ENCODE measurements at regions not wholly inside any gene's neighbourhood (a gene's known extent, or its start where the extent isn't known, plus 50 kb on each side); places are given as distances from the start of the nearest gene placed in this dataset.

DNA sequence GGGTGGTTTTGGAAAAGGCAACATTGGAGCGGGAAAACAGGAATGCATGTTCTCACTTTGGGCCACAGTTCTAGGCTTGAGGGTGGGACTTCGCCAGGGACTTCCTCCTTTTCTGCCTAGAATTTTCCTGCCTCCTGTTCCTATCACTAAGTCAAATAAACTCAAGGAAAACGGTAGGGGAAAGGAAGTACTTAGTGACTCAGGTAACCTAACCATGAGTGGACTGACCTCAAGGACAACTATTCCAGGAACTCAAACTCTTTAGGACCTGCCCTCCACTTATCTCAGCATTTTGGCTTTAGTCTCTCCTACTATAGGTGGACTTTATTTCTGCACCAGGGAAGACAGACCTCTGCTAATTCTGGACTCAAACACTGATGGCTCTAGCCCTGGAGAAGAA lies 281.7 kb downstream of the ZNF674 start:
- DNase-seq (ENCODE audit: low spot score): no peak
- no peaks in the 10 kb centered on the region for H4K20me1 ChIP-seq (ENCODE audit: low read depth)
- H3K4me2 ChIP-seq: no peak overlapping the region
- H3K36me3 ChIP-seq: no peaks in the 10 kb centered on the region
- H3K27me3 Mint-ChIP-seq (ENCODE audit: insufficient read depth, low read depth): peaks cover 4% of the 10 kb centered on the region
- peaks cover 8% of the 10 kb centered on the region for H3K9me3 ChIP-seq (ENCODE audit: low read depth)
- no peak overlapping the region for H3K4me3 Mint-ChIP-seq
- H3K27ac ChIP-seq: no peak overlapping the region
- H2AFZ ChIP-seq (replicated peaks): no peak overlapping the region
- peaks cover 6% of the 10 kb centered on the region for H3K9me3 Mint-ChIP-seq
- no peaks in the 10 kb centered on the region for H3K4me1 ChIP-seq
- no peaks in the 10 kb centered on the region for H3K36me3 Mint-ChIP-seq
- no peak overlapping the region for H3K4me3 ChIP-seq
- H3K27me3 ChIP-seq: no peaks in the 10 kb centered on the region
- peaks cover 2% of the 10 kb centered on the region for H3K4me1 Mint-ChIP-seq
- H3F3A ChIP-seq (ENCODE audit: low read depth): no peaks in the 10 kb centered on the region
- no peak for TF ChIP-seq EZH2 (IDR thresholded peaks at IDR 0.05)
- TF ChIP-seq, protein P1, sequence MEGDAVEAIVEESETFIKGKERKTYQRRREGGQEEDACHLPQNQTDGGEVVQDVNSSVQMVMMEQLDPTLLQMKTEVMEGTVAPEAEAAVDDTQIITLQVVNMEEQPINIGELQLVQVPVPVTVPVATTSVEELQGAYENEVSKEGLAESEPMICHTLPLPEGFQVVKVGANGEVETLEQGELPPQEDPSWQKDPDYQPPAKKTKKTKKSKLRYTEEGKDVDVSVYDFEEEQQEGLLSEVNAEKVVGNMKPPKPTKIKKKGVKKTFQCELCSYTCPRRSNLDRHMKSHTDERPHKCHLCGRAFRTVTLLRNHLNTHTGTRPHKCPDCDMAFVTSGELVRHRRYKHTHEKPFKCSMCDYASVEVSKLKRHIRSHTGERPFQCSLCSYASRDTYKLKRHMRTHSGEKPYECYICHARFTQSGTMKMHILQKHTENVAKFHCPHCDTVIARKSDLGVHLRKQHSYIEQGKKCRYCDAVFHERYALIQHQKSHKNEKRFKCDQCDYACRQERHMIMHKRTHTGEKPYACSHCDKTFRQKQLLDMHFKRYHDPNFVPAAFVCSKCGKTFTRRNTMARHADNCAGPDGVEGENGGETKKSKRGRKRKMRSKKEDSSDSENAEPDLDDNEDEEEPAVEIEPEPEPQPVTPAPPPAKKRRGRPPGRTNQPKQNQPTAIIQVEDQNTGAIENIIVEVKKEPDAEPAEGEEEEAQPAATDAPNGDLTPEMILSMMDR (IDR thresholded peaks at IDR 0.05): no peak
- no peak for TF ChIP-seq EZH2phosphoT487 (IDR thresholded peaks at IDR 0.05)
- no peak overlapping the region for H3K27ac Mint-ChIP-seq
- H3K9ac ChIP-seq: no peak overlapping the region
- no peaks in the 10 kb centered on the region for H3K79me2 ChIP-seq (ENCODE audit: low read depth)

DNA sequence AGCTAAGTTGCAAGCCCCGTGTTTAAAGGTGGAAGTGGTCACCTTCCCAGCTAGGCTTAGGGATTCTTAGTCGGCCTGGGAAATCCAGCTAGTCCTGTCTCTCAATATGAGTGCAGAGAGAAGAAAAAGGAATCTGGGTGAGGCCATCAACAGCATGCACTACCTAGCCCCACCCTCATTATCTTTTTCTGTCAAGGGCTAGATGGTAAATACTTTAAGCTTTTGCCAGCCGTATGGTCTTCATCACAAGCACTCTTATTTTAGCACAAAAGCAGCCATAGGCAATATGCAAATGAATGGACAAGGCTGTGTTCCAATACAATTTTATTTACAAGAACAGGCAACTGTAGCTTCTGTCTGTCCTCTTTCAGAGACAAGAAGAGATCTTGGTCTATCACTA lies 282.9 kb downstream of the ZNF674 start:
- Histone ChIP-seq H3K9ac (no peak overlapping the region), H4K20me1 (ENCODE audit: low read depth) (no peaks in the 10 kb centered on the region), H3K36me3 (no peaks in the 10 kb centered on the region), H3K4me1 (no peaks in the 10 kb centered on the region), H3K27me3 (no peaks in the 10 kb centered on the region), H3K79me2 (ENCODE audit: low read depth) (no peaks in the 10 kb centered on the region), H3K4me2 (no peak overlapping the region), H3K27ac (no peak overlapping the region), H2AFZ (replicated peaks) (no peak overlapping the region), H3K4me3 (no peak overlapping the region), H3K9me3 (ENCODE audit: low read depth) (peaks cover 8% of the 10 kb centered on the region), H3F3A (ENCODE audit: low read depth) (no peaks in the 10 kb centered on the region)
- no peak overlapping the region for H3K4me3 Mint-ChIP-seq
- no peaks in the 10 kb centered on the region for H3K36me3 Mint-ChIP-seq
- H3K27me3 Mint-ChIP-seq (ENCODE audit: insufficient read depth, low read depth): peaks cover 4% of the 10 kb centered on the region
- DNase-seq (ENCODE audit: low spot score): no peak
- TF ChIP-seq, protein P1 (IDR thresholded peaks at IDR 0.05): no peak
- TF ChIP-seq EZH2 (IDR thresholded peaks at IDR 0.05) (no peak), EZH2phosphoT487 (IDR thresholded peaks at IDR 0.05) (no peak)
- H3K4me1 Mint-ChIP-seq: peaks cover 2% of the 10 kb centered on the region
- H3K27ac Mint-ChIP-seq: no peak overlapping the region
- peaks cover 6% of the 10 kb centered on the region for H3K9me3 Mint-ChIP-seq

DNA sequence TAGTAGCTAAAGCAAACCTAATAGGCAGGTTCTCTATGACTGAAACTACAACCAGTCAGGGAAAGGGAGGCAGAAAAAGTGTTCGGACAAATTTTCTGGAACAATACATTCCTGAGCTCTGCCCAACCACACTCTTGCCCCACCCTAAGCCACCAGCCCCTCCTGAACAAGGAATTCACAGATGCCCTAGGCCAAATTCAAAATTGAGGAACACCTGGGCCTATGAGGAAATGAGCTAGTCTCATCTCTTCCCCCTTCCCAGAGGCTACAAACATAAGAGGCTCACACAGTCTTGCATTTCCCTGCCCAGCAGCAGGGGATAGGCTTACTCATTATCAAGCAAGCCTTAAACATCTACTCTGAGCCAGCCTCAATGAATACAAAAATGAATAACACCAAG lies 284.7 kb downstream of the ZNF674 start:
- no peaks in the 10 kb centered on the region for H3K79me2 ChIP-seq (ENCODE audit: low read depth)
- no peak for TF ChIP-seq EZH2 (IDR thresholded peaks at IDR 0.05)
- TF ChIP-seq, protein P1 (IDR thresholded peaks at IDR 0.05): no peak
- TF ChIP-seq EZH2phosphoT487 (IDR thresholded peaks at IDR 0.05): no peak
- no peak overlapping the region for H3K4me3 ChIP-seq
- H3K9me3 Mint-ChIP-seq: peaks cover 8% of the 10 kb centered on the region
- H3K27me3 Mint-ChIP-seq (ENCODE audit: insufficient read depth, low read depth): peaks cover 4% of the 10 kb centered on the region
- H3K4me2 ChIP-seq: no peak overlapping the region
- H3K27me3 ChIP-seq: no peaks in the 10 kb centered on the region
- H2AFZ ChIP-seq (replicated peaks): no peak overlapping the region
- H3K27ac ChIP-seq: no peak overlapping the region
- H4K20me1 ChIP-seq (ENCODE audit: low read depth): no peaks in the 10 kb centered on the region
- no peaks in the 10 kb centered on the region for H3K4me1 ChIP-seq
- H3F3A ChIP-seq (ENCODE audit: low read depth): no peaks in the 10 kb centered on the region
- H3K9me3 ChIP-seq (ENCODE audit: low read depth): no peaks in the 10 kb centered on the region
- no peak for DNase-seq (ENCODE audit: low spot score)
- no peak overlapping the region for H3K27ac Mint-ChIP-seq
- H3K4me1 Mint-ChIP-seq: peaks cover 2% of the 10 kb centered on the region
- H3K9ac ChIP-seq: no peak overlapping the region
- H3K4me3 Mint-ChIP-seq: no peak overlapping the region
- no peaks in the 10 kb centered on the region for H3K36me3 Mint-ChIP-seq
- H3K36me3 ChIP-seq: no peaks in the 10 kb centered on the region

Measured in neural progenitor cell (in vitro differentiated cells).